NCI-H1417 (cell line): ENCODE measurements at regions not wholly inside any gene's neighbourhood (a gene's known extent, or its start where the extent isn't known, plus 50 kb on each side); places are given as distances from the start of the nearest gene placed in this dataset.
A peak's percentile ranks its signal among the peaks of the same experiment; 100 is the strongest.
"Not testable (repeated sequence)": the region's sequence is repeated elsewhere in the genome, so short reads cannot be mapped to it uniquely, and the experiment has no call there.

Experiments used
- DNase-seq, 3 experiments: peaks; one replicate each; lab custom pipeline; 2025; lab: John Stamatoyannopoulos, UW

- DNase-seq, result no peak
Measured at GRCh38 chr14:104304451-104305351, 166.3 kb downstream of the KIF26A start.

GRCh38 chr14:104305511-104306449, 167.4 kb downstream of the KIF26A start:
- DNase-seq, result no peak

- DNase-seq, result no peak
Measured at GRCh38 chr14:104306450-104307040, 168.2 kb downstream of the KIF26A start.

- no peak for DNase-seq
Measured at GRCh38 chr14:104307246-104307626, 168.8 kb downstream of the KIF26A start.

- no peak for DNase-seq
Measured at GRCh38 chr14:104307627-104308401, 169.4 kb downstream of the KIF26A start.

GRCh38 chr14:104308534-104308933, 170.1 kb downstream of the KIF26A start:
- DNase-seq, result not testable (repeated sequence)

GRCh38 chr14:104309657-104310369, 171.4 kb downstream of the KIF26A start:
- DNase-seq, result no peak

- no peak for DNase-seq
Measured at GRCh38 chr14:104311358-104311757, 173.0 kb downstream of the KIF26A start.

GRCh38 chr14:104313674-104314073, 175.3 kb downstream of the KIF26A start:
- no peak for DNase-seq

GRCh38 chr14:104314251-104314941, 176.0 kb downstream of the KIF26A start:
- DNase-seq, result no peak

GRCh38 chr14:104315169-104315568, 176.8 kb downstream of the KIF26A start:
- no peak for DNase-seq

GRCh38 chr14:104315625-104316024, 177.2 kb downstream of the KIF26A start:
- no peak for DNase-seq

GRCh38 chr14:104316121-104316722, 177.8 kb downstream of the KIF26A start:
- peak in 2 of 3 experiments; percentile 75 to 79 for DNase-seq

GRCh38 chr14:104316723-104317491, 178.5 kb downstream of the KIF26A start:
- DNase-seq, result no peak

- no peak for DNase-seq
Measured at GRCh38 chr14:104317492-104317805, 179.1 kb downstream of the KIF26A start.

GRCh38 chr14:104317975-104318557, 179.7 kb downstream of the KIF26A start:
- no peak for DNase-seq

- DNase-seq, result no peak
Measured at GRCh38 chr14:104318558-104319490, 180.4 kb downstream of the KIF26A start.
